ENCODE measurements at regions not wholly inside any gene's neighbourhood (a gene's known extent, or its start where the extent isn't known, plus 50 kb on each side); places are given as distances from the start of the nearest gene placed in this dataset.

DNA sequence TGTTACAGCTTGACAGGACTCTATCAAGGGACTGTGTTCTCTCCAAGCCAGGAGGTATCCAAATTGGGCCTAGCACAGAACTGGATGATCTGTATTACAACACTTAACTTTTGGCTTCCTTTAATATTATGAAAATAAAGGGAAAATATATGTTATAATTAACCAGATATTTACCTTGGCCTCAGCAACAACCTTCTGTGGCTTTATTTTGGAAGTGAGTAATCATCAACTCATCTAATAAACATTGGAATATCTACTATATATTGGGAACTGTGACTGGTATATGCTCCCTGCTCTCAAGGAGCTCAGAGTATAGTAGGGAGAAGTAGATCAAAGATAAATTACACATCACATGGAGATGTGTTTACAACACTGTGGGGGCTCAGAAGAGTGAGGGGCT, 352.2 kb downstream of the METTL15 start:
- TF ChIP-seq EZH2 (IDR thresholded peaks at IDR 0.05; ENCODE audit: insufficient read depth, poor library complexity, severe bottlenecking) (no peak), EZH2phosphoT487 (IDR thresholded peaks at IDR 0.05; ENCODE audit: insufficient read depth, low read depth) (no peak)
